GM06990 (cell line): ENCODE measurements at regions not wholly inside any gene's neighbourhood (a gene's known extent, or its start where the extent isn't known, plus 50 kb on each side); places are given as distances from the start of the nearest gene placed in this dataset.

ENCODE experiments used
- DNase-seq: peaks from one replicate; pipeline ENCODE4 v3.0.0-alpha.2; 2011; ENCODE audit not compliant: insufficient read length; ENCODE audit errors: extremely low read depth
- H3K27me3 ChIP-seq: replicated peaks from 2 replicates; pipeline ENCODE4 v1.6.0; 2011; ENCODE audit warnings: low read length; ENCODE audit not compliant: control insufficient read depth, insufficient read depth
- H3K36me3 ChIP-seq: 2 replicates; pipeline ENCODE4 v1.5.1; 2011; ENCODE audit warnings: low read length; ENCODE audit not compliant: control insufficient read depth, insufficient read depth
- H3K4me3 ChIP-seq: replicated peaks from 2 replicates; pipeline ENCODE4 v1.5.1; 2011; ENCODE audit warnings: low read depth, mild to moderate bottlenecking, control low read depth, low read length
- CTCF ChIP-seq: IDR thresholded peaks from 2 replicates; pipeline ENCODE4 v1.5.1; 2011; ENCODE audit warnings: low read length, control low read depth, mild to moderate bottlenecking, inconsistent platforms; ENCODE audit not compliant: insufficient read depth, poor library complexity, severe bottlenecking

GRCh38 chr5:17907094-17907493 lies 272.8 kb downstream of the TAF11L14 start:
- Histone ChIP-seq H3K36me3 (no peaks in the 10 kb centered on the region), H3K27me3 (no peaks in the 10 kb centered on the region), H3K4me3 (no peak overlapping the region)
- no peak for DNase-seq
- no peak for TF ChIP-seq CTCF

- DNase-seq, result no peak
- Histone ChIP-seq H3K27me3 (no peaks in the 10 kb centered on the region), H3K36me3 (no peaks in the 10 kb centered on the region), H3K4me3 (no peak overlapping the region)
- TF ChIP-seq CTCF, result no peak
Measured at GRCh38 chr5:17910318-17910717, 276.1 kb downstream of the TAF11L14 start.

- DNase-seq, result no peak
- Histone ChIP-seq H3K36me3 (no peaks in the 10 kb centered on the region), H3K4me3 (no peak overlapping the region), H3K27me3 (no peaks in the 10 kb centered on the region)
- no peak for TF ChIP-seq CTCF
Measured at GRCh38 chr5:17912794-17913193, 278.5 kb downstream of the TAF11L14 start.

- no peak overlapping the region for H3K4me3 ChIP-seq
- H3K36me3 ChIP-seq, result no peaks in the 10 kb centered on the region
- no peak for TF ChIP-seq CTCF
- H3K27me3 ChIP-seq, result no peaks in the 10 kb centered on the region
- DNase-seq, result no peak
Measured at GRCh38 chr5:17916446-17916845, 282.2 kb downstream of the TAF11L14 start.

- DNase-seq, result no peak
- Histone ChIP-seq H3K36me3 (no peaks in the 10 kb centered on the region), H3K27me3 (no peaks in the 10 kb centered on the region), H3K4me3 (no peak overlapping the region)
- no peak for TF ChIP-seq CTCF
Measured at GRCh38 chr5:17917465-17917864, 283.2 kb downstream of the TAF11L14 start.

GRCh38 chr5:17918373-17919104 lies 284.3 kb downstream of the TAF11L14 start:
- DNase-seq, result no peak
- Histone ChIP-seq H3K27me3 (no peaks in the 10 kb centered on the region), H3K36me3 (no peaks in the 10 kb centered on the region), H3K4me3 (no peak overlapping the region)
- TF ChIP-seq CTCF, result no peak
